ENCODE measurements at regions not wholly inside any gene's neighbourhood (a gene's known extent, or its start where the extent isn't known, plus 50 kb on each side); places are given as distances from the start of the nearest gene placed in this dataset.

GRCh38 chr7:118306771-118307170, 82.3 kb downstream of the ANKRD7 start:
- H3K4me3 ChIP-seq (replicated peaks; ENCODE audit: insufficient read depth, low read length) = no peak overlapping the region
- TF ChIP-seq POLR2AphosphoS5 (IDR thresholded peaks at IDR 0.05; ENCODE audit: low read depth) (no peak), SPI1 (IDR thresholded peaks at IDR 0.05; ENCODE audit: borderline replicate concordance, low read depth) (no peak), CTCF (IDR thresholded peaks at IDR 0.05; ENCODE audit: insufficient read depth, low read length) (no peak), GABPA (IDR thresholded peaks at IDR 0.05; ENCODE audit: low read depth) (no peak), REST (IDR thresholded peaks at IDR 0.05; ENCODE audit: insufficient replicate concordance, low read depth) (no peak)
- no peaks in the 10 kb centered on the region for H3K27me3 ChIP-seq (ENCODE audit: insufficient read depth, poor library complexity, severe bottlenecking)
- DNase-seq (ENCODE audit: low read depth in 1 of 2, low spot score in 1 of 2) = no peak
- no peak overlapping the region for H3K27ac ChIP-seq (replicated peaks)

GRCh38 chr7:118311121-118311836, 86.8 kb downstream of the ANKRD7 start:
- no peaks in the 10 kb centered on the region for H3K27me3 ChIP-seq (ENCODE audit: insufficient read depth, poor library complexity, severe bottlenecking)
- no peak overlapping the region for H3K4me3 ChIP-seq (replicated peaks; ENCODE audit: insufficient read depth, low read length)
- DNase-seq (ENCODE audit: low read depth in 1 of 2, low spot score in 1 of 2) = peak; percentile 81 to 95
- H3K27ac ChIP-seq (replicated peaks) = peak overlapping the region; percentile 80
- peak; percentile 76 for TF ChIP-seq GABPA (IDR thresholded peaks at IDR 0.05; ENCODE audit: low read depth)
- TF ChIP-seq SPI1 (IDR thresholded peaks at IDR 0.05; ENCODE audit: borderline replicate concordance, low read depth) = peak; percentile 63; the same call in 1 of the 2 replicates
- no peak for TF ChIP-seq CTCF (IDR thresholded peaks at IDR 0.05; ENCODE audit: insufficient read depth, low read length)
- peak; percentile 71 for TF ChIP-seq REST (IDR thresholded peaks at IDR 0.05; ENCODE audit: insufficient replicate concordance, low read depth)
- TF ChIP-seq POLR2AphosphoS5 (IDR thresholded peaks at IDR 0.05; ENCODE audit: low read depth) = peak; percentile 79; the same call in 1 of the 2 replicates

GRCh38 chr7:118312051-118312450, 87.5 kb downstream of the ANKRD7 start:
- Histone ChIP-seq H3K27me3 (ENCODE audit: insufficient read depth, poor library complexity, severe bottlenecking) (no peaks in the 10 kb centered on the region), H3K27ac (replicated peaks) (peak overlapping the region; percentile 80), H3K4me3 (replicated peaks; ENCODE audit: insufficient read depth, low read length) (no peak overlapping the region)
- TF ChIP-seq GABPA (IDR thresholded peaks at IDR 0.05; ENCODE audit: low read depth) (no peak), POLR2AphosphoS5 (IDR thresholded peaks at IDR 0.05; ENCODE audit: low read depth) (no peak), REST (IDR thresholded peaks at IDR 0.05; ENCODE audit: insufficient replicate concordance, low read depth) (no peak), SPI1 (IDR thresholded peaks at IDR 0.05; ENCODE audit: borderline replicate concordance, low read depth) (no peak)
- DNase-seq (ENCODE audit: low read depth in 1 of 2, low spot score in 1 of 2) = no peak
